Activated naive CD4-positive, alpha-beta T cell treated with anti-CD3 and anti-CD28 coated beads, Interleukin-2, amount 10 ng/mL, durations not matched to agents 7 days and 5 days (primary cell): ENCODE measurements at regions not wholly inside any gene's neighbourhood (a gene's known extent, or its start where the extent isn't known, plus 50 kb on each side); places are given as distances from the start of the nearest gene placed in this dataset.
A peak's percentile ranks its signal among the peaks of the same experiment; 100 is the strongest.
"Not testable (repeated sequence)": the region's sequence is repeated elsewhere in the genome, so short reads cannot be mapped to it uniquely, and the experiment has no call there.

Source experiments
- CTCF ChIA-PET: fragments of 350-600 bp; sonication (Branson Sonifier 250); formaldehyde crosslinking; loops from one replicate; lab custom pipeline; 2021; ENCODE audit warnings: antibody characterized with exemption; lab: Charles Lee
- DNase-seq: peaks from one replicate; pipeline ENCODE4 v3.0.0-alpha.2; 2020
- H3K27ac Mint-ChIP-seq: one replicate; pipeline ENCODE4 v1.8.0; 2021; ENCODE audit warnings: mild to moderate bottlenecking, moderate library complexity, mixed read lengths
- H3K27me3 Mint-ChIP-seq: one replicate; pipeline ENCODE4 v1.8.0; 2021; ENCODE audit warnings: mild to moderate bottlenecking, mixed read lengths
- H3K36me3 Mint-ChIP-seq: one replicate; pipeline ENCODE4 v1.8.0; 2021; ENCODE audit warnings: mixed read lengths
- H3K4me1 Mint-ChIP-seq: one replicate; pipeline ENCODE4 v1.8.0; 2021; ENCODE audit warnings: mixed read lengths
- H3K4me3 Mint-ChIP-seq: one replicate; pipeline ENCODE4 v1.8.0; 2021; ENCODE audit warnings: mild to moderate bottlenecking, moderate library complexity, mixed read lengths
- H3K9me3 Mint-ChIP-seq: one replicate; pipeline ENCODE4 v1.8.0; 2021; ENCODE audit warnings: mixed read lengths

DNA sequence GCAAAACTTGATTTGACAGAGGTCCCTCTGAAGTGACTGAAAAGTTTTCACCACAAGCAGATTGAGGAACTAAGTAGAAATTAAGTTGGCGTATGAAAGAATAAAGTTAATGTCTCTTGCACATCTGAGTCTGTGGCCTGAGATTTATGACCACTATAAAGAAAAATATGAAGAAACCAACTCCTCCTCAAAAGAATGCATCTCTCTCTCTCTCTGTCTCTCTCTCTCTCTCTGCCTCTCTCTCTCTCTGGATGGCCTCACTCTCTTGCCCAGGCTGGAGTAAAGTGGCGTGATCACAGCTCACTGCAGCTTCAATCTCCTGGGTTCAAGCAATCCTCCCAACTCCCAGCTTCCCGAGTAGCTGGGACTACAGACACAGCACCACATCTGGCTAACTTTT, 55.2 kb downstream of the RPL22L1 start:
- CTCF ChIA-PET, result interaction anchor here (7.7 kb wide), 1 partner anchor 400 kb away, joined by 164 read pairs; the partner anchor contains the start of gene CLDN11
- peaks cover 7% of the 10 kb centered on the region for H3K27me3 Mint-ChIP-seq

GRCh38 chr3:170813266-170813665, 56.7 kb downstream of the RPL22L1 start:
- no peaks in the 10 kb centered on the region for H3K36me3 Mint-ChIP-seq
- no peak overlapping the region for H3K4me3 Mint-ChIP-seq
- H3K4me1 Mint-ChIP-seq, result peaks cover 5% of the 10 kb centered on the region
- DNase-seq, result no peak
- H3K27me3 Mint-ChIP-seq, result peaks cover 7% of the 10 kb centered on the region
- H3K9me3 Mint-ChIP-seq, result no peaks in the 10 kb centered on the region
- CTCF ChIA-PET, result interaction anchor here (0.5 to 7.7 kb wide), 8 partner anchors 16 to 399 kb away, joined by 3 to 164 read pairs (median 6); partner anchors contain the start of gene CLDN11
- no peak overlapping the region for H3K27ac Mint-ChIP-seq

More for the DNA sequence above, 55.2 kb downstream of the RPL22L1 start:
- Mint-ChIP-seq H3K4me3 (no peak overlapping the region), H3K36me3 (no peaks in the 10 kb centered on the region), H3K9me3 (no peaks in the 10 kb centered on the region), H3K4me1 (peaks cover 5% of the 10 kb centered on the region), H3K27ac (no peak overlapping the region)
- no peak for DNase-seq

DNA sequence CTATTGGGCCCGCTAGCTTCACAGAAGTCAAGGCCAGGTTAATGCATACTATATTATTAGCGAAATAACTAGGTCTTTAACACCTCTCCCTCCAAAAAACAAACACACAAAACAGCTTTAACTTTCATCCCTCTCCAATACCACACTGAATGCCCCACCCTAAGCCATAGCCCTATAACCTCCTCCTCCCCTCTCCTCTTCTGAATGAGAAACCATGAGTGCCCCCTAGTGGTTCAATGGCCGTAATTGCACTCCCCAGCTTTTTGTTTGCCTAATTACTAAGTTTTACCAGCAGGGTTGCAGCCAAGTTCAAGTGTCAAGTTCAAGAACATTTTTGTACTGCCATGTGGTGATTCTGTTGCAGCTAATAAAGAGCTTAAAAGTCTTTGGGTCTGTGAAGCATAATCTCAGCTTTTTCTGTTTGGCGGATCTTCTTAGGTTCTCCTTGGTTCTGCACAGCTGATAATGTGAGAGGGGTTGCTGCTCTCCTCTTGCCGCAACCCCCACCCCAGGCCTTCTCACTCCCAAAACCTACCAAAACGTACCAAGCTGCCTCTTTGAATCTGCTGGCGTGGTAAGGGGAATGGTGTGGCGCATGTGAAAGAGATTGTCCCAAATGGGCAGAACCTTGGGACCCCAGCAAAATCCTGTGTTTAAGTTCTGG, 57.9 kb downstream of the RPL22L1 start:
- CTCF ChIA-PET, result interaction anchor here (0.7 to 7.7 kb wide), 27 partner anchors 8 to 1051 kb away, joined by 3 to 164 read pairs (median 4); partner anchors contain the start of gene CLDN11
- peak; percentile 79 for DNase-seq
- Mint-ChIP-seq H3K4me3 (no peak overlapping the region), H3K27me3 (peaks cover 7% of the 10 kb centered on the region), H3K4me1 (peaks cover 5% of the 10 kb centered on the region), H3K9me3 (no peaks in the 10 kb centered on the region), H3K27ac (no peak overlapping the region), H3K36me3 (no peaks in the 10 kb centered on the region)

GRCh38 chr3:170811515-170811914, 58.5 kb downstream of the RPL22L1 start:
- no peaks in the 10 kb centered on the region for H3K36me3 Mint-ChIP-seq
- no peak for DNase-seq
- no peaks in the 10 kb centered on the region for H3K9me3 Mint-ChIP-seq
- peaks cover 7% of the 10 kb centered on the region for H3K27me3 Mint-ChIP-seq
- H3K27ac Mint-ChIP-seq, result no peak overlapping the region
- H3K4me1 Mint-ChIP-seq, result peaks cover 5% of the 10 kb centered on the region
- CTCF ChIA-PET, result interaction anchor here (0.6 to 7.7 kb wide), 27 partner anchors 8 to 1050 kb away, joined by 3 to 164 read pairs (median 4); partner anchors contain the start of gene CLDN11
- H3K4me3 Mint-ChIP-seq, result no peak overlapping the region

GRCh38 chr3:170809975-170810357, 60.0 kb downstream of the RPL22L1 start:
- H3K27ac Mint-ChIP-seq, result no peak overlapping the region
- CTCF ChIA-PET, result interaction anchor here (0.7 to 7.7 kb wide), 6 partner anchors 33 to 948 kb away, joined by 3 to 164 read pairs (median 4); partner anchors contain the start of gene CLDN11
- H3K4me1 Mint-ChIP-seq, result peaks cover 5% of the 10 kb centered on the region
- DNase-seq, result no peak
- no peak overlapping the region for H3K4me3 Mint-ChIP-seq
- H3K36me3 Mint-ChIP-seq, result no peaks in the 10 kb centered on the region
- H3K9me3 Mint-ChIP-seq, result no peaks in the 10 kb centered on the region
- H3K27me3 Mint-ChIP-seq, result peaks cover 6% of the 10 kb centered on the region

GRCh38 chr3:170809007-170809974, 60.7 kb downstream of the RPL22L1 start:
- no peak for DNase-seq

GRCh38 chr3:170808041-170808440, 62.0 kb downstream of the RPL22L1 start:
- no peak for DNase-seq
- Mint-ChIP-seq H3K4me1 (peaks cover 5% of the 10 kb centered on the region), H3K9me3 (no peaks in the 10 kb centered on the region), H3K4me3 (no peak overlapping the region), H3K27ac (no peak overlapping the region), H3K36me3 (no peaks in the 10 kb centered on the region), H3K27me3 (peaks cover 8% of the 10 kb centered on the region)
- CTCF ChIA-PET, result interaction anchor here (7.7 kb wide), 1 partner anchor 393 kb away, joined by 164 read pairs; the partner anchor contains the start of gene CLDN11

More at GRCh38 chr3:170809007-170809974, 60.7 kb downstream of the RPL22L1 start:
- no peak overlapping the region for H3K4me3 Mint-ChIP-seq
- H3K36me3 Mint-ChIP-seq, result no peaks in the 10 kb centered on the region
- CTCF ChIA-PET, result interaction anchor here (0.6 to 7.7 kb wide), 9 partner anchors 25 to 963 kb away, joined by 3 to 164 read pairs (median 3); partner anchors contain the start of gene CLDN11
- H3K27me3 Mint-ChIP-seq, result peaks cover 8% of the 10 kb centered on the region
- H3K9me3 Mint-ChIP-seq, result no peaks in the 10 kb centered on the region
- H3K27ac Mint-ChIP-seq, result no peak overlapping the region
- H3K4me1 Mint-ChIP-seq, result peaks cover 5% of the 10 kb centered on the region

- Mint-ChIP-seq H3K4me1 (peaks cover under 1% of the 10 kb centered on the region), H3K27ac (no peak overlapping the region), H3K4me3 (no peak overlapping the region), H3K9me3 (no peaks in the 10 kb centered on the region), H3K27me3 (peaks cover 15% of the 10 kb centered on the region), H3K36me3 (no peaks in the 10 kb centered on the region)
- DNase-seq, result no peak
- CTCF ChIA-PET, result no interaction called here
These were observed 63.3 kb downstream of the RPL22L1 start for GRCh38 chr3:170806676-170807075.

DNA sequence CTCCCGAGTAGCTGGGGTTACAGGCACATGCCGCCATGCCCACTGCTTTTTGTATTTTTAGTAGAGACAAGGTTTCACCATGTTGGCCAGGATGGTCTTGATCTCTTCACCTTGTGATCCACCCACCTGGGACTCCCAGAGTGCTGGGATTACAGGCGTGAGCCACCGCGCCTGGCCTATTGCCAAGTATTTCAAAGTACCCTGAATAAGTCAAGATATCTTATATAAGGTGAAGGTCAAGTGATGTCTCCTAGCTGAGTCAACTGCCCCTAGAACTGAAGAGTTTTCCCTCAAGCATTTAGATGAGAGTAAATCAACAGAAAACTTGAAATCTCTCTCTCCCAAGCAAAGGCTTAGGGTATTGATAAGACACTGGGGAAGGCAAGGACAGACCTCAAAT, 63.9 kb downstream of the RPL22L1 start:
- Mint-ChIP-seq H3K27ac (no peak overlapping the region), H3K36me3 (no peaks in the 10 kb centered on the region), H3K4me3 (no peak overlapping the region), H3K4me1 (no peaks in the 10 kb centered on the region), H3K9me3 (no peaks in the 10 kb centered on the region), H3K27me3 (peaks cover 19% of the 10 kb centered on the region)
- no peak for DNase-seq
- CTCF ChIA-PET, result no interaction called here

DNA sequence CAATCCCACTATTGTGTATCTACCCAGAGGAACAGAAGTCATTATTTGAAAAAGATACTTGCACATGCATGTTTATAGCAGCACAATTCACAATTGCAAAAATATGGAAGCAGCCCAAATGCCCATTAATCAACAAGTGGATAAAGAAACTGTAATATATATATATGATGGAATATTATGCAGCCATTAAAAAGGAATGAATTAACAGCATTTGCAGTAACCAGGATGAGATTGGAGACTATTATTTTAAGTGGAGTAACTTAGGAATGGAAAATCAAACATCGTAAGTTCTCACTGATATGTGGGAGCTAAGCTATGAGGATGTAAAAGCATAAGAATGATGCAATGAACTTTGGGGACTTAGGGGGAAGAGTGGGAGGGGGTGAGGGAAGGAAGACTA, 64.7 kb downstream of the RPL22L1 start:
- H3K9me3 Mint-ChIP-seq, H3K27ac Mint-ChIP-seq, CTCF ChIA-PET, DNase-seq, H3K4me3 Mint-ChIP-seq, H3K36me3 Mint-ChIP-seq, H3K4me1 Mint-ChIP-seq: not testable (repeated sequence)
- peaks cover 19% of the 10 kb centered on the region for H3K27me3 Mint-ChIP-seq

DNA sequence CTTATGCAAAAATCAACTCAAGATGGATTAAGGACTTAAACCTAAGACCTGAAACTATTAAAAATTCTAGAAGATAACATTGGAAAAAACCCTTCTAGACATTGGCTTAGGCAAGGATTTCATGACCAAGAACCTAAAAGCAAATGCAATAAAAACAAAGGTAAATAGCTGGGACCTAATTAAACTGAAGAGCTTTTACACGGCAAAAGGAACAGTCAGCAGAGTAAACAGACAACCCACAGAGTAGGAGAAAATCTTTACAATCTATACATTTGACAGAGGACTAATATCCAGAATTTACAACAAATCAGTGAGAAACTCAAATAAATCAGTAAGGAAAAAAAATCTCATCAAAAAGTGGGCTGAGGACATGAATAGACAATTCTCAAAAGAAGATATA, 65.4 kb downstream of the RPL22L1 start:
- H3K36me3 Mint-ChIP-seq, H3K4me1 Mint-ChIP-seq, DNase-seq, H3K9me3 Mint-ChIP-seq, CTCF ChIA-PET, H3K27ac Mint-ChIP-seq, H3K4me3 Mint-ChIP-seq: not testable (repeated sequence)
- peaks cover 19% of the 10 kb centered on the region for H3K27me3 Mint-ChIP-seq

GRCh38 chr3:170804078-170804477, 65.9 kb downstream of the RPL22L1 start:
- no peak overlapping the region for H3K27ac Mint-ChIP-seq
- H3K9me3 Mint-ChIP-seq, result no peaks in the 10 kb centered on the region
- DNase-seq, result no peak
- no peak overlapping the region for H3K4me3 Mint-ChIP-seq
- H3K36me3 Mint-ChIP-seq, result no peaks in the 10 kb centered on the region
- CTCF ChIA-PET, result interaction anchor here (3.0 kb wide), 1 partner anchor 7 kb away, joined by 18 read pairs; no protein-coding TSS in a partner anchor
- H3K4me1 Mint-ChIP-seq, result no peaks in the 10 kb centered on the region
- peaks cover 19% of the 10 kb centered on the region for H3K27me3 Mint-ChIP-seq

DNA sequence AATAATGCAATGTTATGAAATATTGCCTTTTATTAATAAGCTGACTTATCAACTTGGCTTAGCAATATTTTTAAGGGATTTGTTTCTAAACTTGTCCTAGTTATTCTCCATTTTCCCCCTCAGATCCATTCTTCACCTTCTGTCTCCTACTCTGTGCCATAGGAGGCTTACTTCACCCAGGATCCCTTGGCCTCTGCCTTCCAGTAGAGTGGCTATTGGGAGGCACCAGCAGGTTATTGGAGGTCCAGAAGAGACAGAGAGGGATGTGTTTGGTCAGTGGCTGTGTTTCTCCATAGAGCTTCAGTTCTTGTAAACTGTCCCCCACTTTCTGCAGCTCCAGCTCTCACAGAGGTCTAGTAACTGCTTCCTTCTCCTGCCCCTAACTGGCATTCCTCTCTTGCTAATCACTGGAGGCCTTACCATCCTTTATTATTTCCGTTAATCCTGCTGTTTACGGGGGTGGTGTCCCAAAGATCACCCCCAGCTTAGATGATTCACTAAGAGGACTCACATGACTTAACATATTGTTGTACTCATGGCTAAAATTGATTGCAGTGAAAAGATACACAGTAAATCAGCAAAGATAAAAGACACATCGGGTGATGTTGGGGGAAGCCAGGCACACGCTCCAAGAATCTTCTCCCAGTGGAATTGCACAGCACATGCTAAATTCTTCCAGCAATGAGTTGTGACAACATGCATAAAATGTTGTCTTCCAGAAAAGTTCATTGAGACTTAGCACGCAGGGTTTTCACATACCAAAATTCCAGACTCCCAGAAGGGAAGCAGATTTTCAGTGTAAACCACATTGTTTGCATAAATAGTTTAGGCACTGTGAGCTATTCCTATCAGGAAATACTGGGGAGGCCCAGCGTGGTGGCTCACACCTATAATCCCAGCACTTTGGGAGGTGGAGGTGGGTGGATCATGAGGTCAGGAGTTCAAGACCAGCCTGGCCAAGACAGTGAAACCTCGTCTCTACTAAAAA, 67.5 kb downstream of the RPL22L1 start:
- no peaks in the 10 kb centered on the region for H3K4me1 Mint-ChIP-seq
- H3K27ac Mint-ChIP-seq, result no peak overlapping the region
- no peaks in the 10 kb centered on the region for H3K9me3 Mint-ChIP-seq
- DNase-seq, result no peak
- H3K4me3 Mint-ChIP-seq, result no peak overlapping the region
- H3K36me3 Mint-ChIP-seq, result no peaks in the 10 kb centered on the region
- peaks cover 19% of the 10 kb centered on the region for H3K27me3 Mint-ChIP-seq
- CTCF ChIA-PET, result interaction anchor here (0.7 to 3.0 kb wide), 2 partner anchors 9 to 240 kb away, joined by 3 to 18 read pairs; no protein-coding TSS in a partner anchor
